CD14-positive monocyte (primary cell): ENCODE measurements at regions not wholly inside any gene's neighbourhood (a gene's known extent, or its start where the extent isn't known, plus 50 kb on each side); places are given as distances from the start of the nearest gene placed in this dataset.

Source experiments
- DNase-seq, 3 donors: peaks; one replicate each; pipeline ENCODE4 v3.0.0-alpha.2; 2011 to 2022
- H2AFZ ChIP-seq: 2 replicates; pipeline ENCODE4 v1.6.0; 2012; ENCODE audit warnings: mild to moderate bottlenecking, low read depth, low read length, inconsistent platforms; ENCODE audit not compliant: insufficient read depth, poor library complexity, severe bottlenecking
- H3K27ac ChIP-seq, 2 donors: 1 replicate in 1 of 2; 2 replicates in 1 of 2; pipeline ENCODE4 v1.5.1; 2012 to 2013; ENCODE audit warnings: low read length in 2 of 2, control low read depth in 1 of 2, inconsistent platforms in 1 of 2, low read depth in 1 of 2, mild to moderate bottlenecking in 1 of 2
- H3K27me3 ChIP-seq, 2 donors: one replicate each; pipeline versions ENCODE4 v1.6.0 to v1.6.1; 2011 to 2013; ENCODE audit warnings: low read length in 2 of 2; ENCODE audit not compliant: control insufficient read depth in 2 of 2, insufficient read depth in 2 of 2
- H3K36me3 ChIP-seq, 2 donors: replicated peaks in 1 of 2; 1 replicate in 1 of 2; 2 replicates in 1 of 2; pipeline versions ENCODE4 v1.5.1 to v1.6.1; 2012 to 2013; ENCODE audit warnings: low read length in 2 of 2, control low read depth in 1 of 2, inconsistent platforms in 1 of 2, mild to moderate bottlenecking in 1 of 2; ENCODE audit not compliant: insufficient read depth in 2 of 2, control insufficient read depth in 1 of 2
- H3K4me1 ChIP-seq, 2 donors: 1 replicate in 1 of 2; 2 replicates in 1 of 2; pipeline versions ENCODE4 v1.5.1 to v1.6.1; 2012 to 2013; ENCODE audit warnings: low read length in 2 of 2, control low read depth in 1 of 2, inconsistent platforms in 1 of 2, mild to moderate bottlenecking in 1 of 2, moderate library complexity in 1 of 2; ENCODE audit not compliant: insufficient read depth in 2 of 2, control insufficient read depth in 1 of 2
- H3K4me2 ChIP-seq: replicated peaks from 2 replicates; pipeline ENCODE3; 2012; ENCODE audit warnings: low read length, moderate library complexity, mild to moderate bottlenecking; ENCODE audit not compliant: poor library complexity, severe bottlenecking; ENCODE audit errors: extremely low read depth
- H3K4me3 ChIP-seq, 3 experiments: fragments of 200-600 bp in 1 of 3; sonication (generic) in 1 of 3; replicated peaks in 1 of 3; 1 replicate in 2 of 3; 2 replicates in 1 of 3; pipeline ENCODE4 v1.5.1; 2011 to 2013; ENCODE audit warnings: low read length in 3 of 3, mild to moderate bottlenecking in 3 of 3, control low read depth in 2 of 3, low read depth in 2 of 3, inconsistent platforms in 1 of 3, moderate library complexity in 1 of 3
- H3K79me2 ChIP-seq: 2 replicates; pipeline ENCODE4 v1.6.0; 2012; ENCODE audit warnings: mild to moderate bottlenecking, control low read depth, inconsistent platforms, low read length, moderate library complexity; ENCODE audit not compliant: insufficient read depth
- H3K9ac ChIP-seq: 2 replicates; pipeline ENCODE4 v1.6.0; 2017; ENCODE audit warnings: low read length, mild to moderate bottlenecking; ENCODE audit not compliant: insufficient read depth, poor library complexity, severe bottlenecking
- H3K9me3 ChIP-seq, 2 donors: replicated peaks in 1 of 2; 1 replicate in 1 of 2; 2 replicates in 1 of 2; pipeline versions ENCODE4 v1.5.1 to v1.6.1; 2012 to 2013; ENCODE audit warnings: low read length in 2 of 2, control low read depth in 1 of 2; ENCODE audit not compliant: control insufficient read depth in 1 of 2, insufficient read depth in 1 of 2
- H4K20me1 ChIP-seq: 2 replicates; pipeline ENCODE4 v1.6.0; 2012; ENCODE audit warnings: mild to moderate bottlenecking, low read length, control low read depth, moderate library complexity; ENCODE audit not compliant: insufficient read depth
- H3K27ac Mint-ChIP-seq, 7 donors: one replicate each; pipeline ENCODE4 v1.8.0; 2020; ENCODE audit warnings: mild to moderate bottlenecking in 7 of 7, mixed read lengths in 7 of 7, moderate library complexity in 6 of 7, inconsistent platforms in 2 of 7
- H3K27me3 Mint-ChIP-seq, 3 donors: one replicate each; pipeline ENCODE4 v1.8.0; 2021 to 2022; ENCODE audit warnings: low read depth in 3 of 3, mild to moderate bottlenecking in 3 of 3, mixed read lengths in 3 of 3, moderate library complexity in 3 of 3, inconsistent platforms in 1 of 3
- H3K36me3 Mint-ChIP-seq, 2 donors: one replicate each; pipeline ENCODE4 v1.8.0; 2020; ENCODE audit warnings: mixed read lengths in 2 of 2, inconsistent platforms in 1 of 2, mild to moderate bottlenecking in 1 of 2
- H3K4me1 Mint-ChIP-seq: one replicate; pipeline ENCODE4 v1.8.0; 2020; ENCODE audit warnings: mild to moderate bottlenecking, mixed read lengths
- H3K4me3 Mint-ChIP-seq, 2 donors: one replicate each; pipeline ENCODE4 v1.8.0; 2020; ENCODE audit warnings: mild to moderate bottlenecking in 2 of 2, mixed read lengths in 2 of 2, moderate library complexity in 1 of 2
- H3K9me3 Mint-ChIP-seq, 7 donors: one replicate each; pipeline ENCODE4 v1.8.0; 2020 to 2022; ENCODE audit warnings: mixed read lengths in 7 of 7, mild to moderate bottlenecking in 6 of 7, moderate library complexity in 6 of 7, inconsistent platforms in 2 of 7
- CTCF ChIP-seq: fragments of 200-600 bp; IDR thresholded peaks from one replicate; pipeline ENCODE4 v1.8.0; 2022; ENCODE audit warnings: antibody characterized with exemption, mild to moderate bottlenecking
- WGBS: methylation state at CpG from one replicate; pipeline ENCODE4 v1.1.5; 2013; ENCODE audit warnings: missing lambda C conversion rate; ENCODE audit not compliant: insufficient coverage; 5-methylcytosine and 5-hydroxymethylcytosine counted together
- intact Hi-C, 2 donors: fragments of 100-400 bp; cut with micrococcal nuclease; formaldehyde crosslinking; loops; one replicate each; pipeline versions ENCODE4 v1.15.0 to v1.15.1; 2023

- no peak overlapping the region for H3K4me3 ChIP-seq
- no CpG with 5 or more reads among the region's 3 CpGs for WGBS
- H3K4me2 ChIP-seq: no peak overlapping the region
- no peak overlapping the region for H3K9ac ChIP-seq
- Mint-ChIP-seq H3K27ac (no peak overlapping the region), H3K4me3 (no peak overlapping the region), H3K9me3 (peaks cover 0 to 7% (median 0%) of the 10 kb centered on the region in 7 donors), H3K27me3 (peaks cover 0 to 2% (median 2%) of the 10 kb centered on the region in 3 donors), H3K36me3 (no peaks in the 10 kb centered on the region), H3K4me1 (no peaks in the 10 kb centered on the region)
- no peaks in the 10 kb centered on the region for H3K27me3 ChIP-seq
- no peak for TF ChIP-seq CTCF
- H3K36me3 ChIP-seq: no peaks in the 10 kb centered on the region
- no peaks in the 10 kb centered on the region for H3K9me3 ChIP-seq
- H3K27ac ChIP-seq: no peak overlapping the region
- intact Hi-C loops: no loop called here
- H3K4me1 ChIP-seq: no peaks in the 10 kb centered on the region
- no peak for DNase-seq
- no peaks in the 10 kb centered on the region for H3K79me2 ChIP-seq
- no peak overlapping the region for H2AFZ ChIP-seq
- no peaks in the 10 kb centered on the region for H4K20me1 ChIP-seq
Measured at GRCh38 chrX:129249563-129249962, 273.7 kb downstream of the SMARCA1 start.

- no peaks in the 10 kb centered on the region for H4K20me1 ChIP-seq
- peaks cover 0 to 2% (median 2%) of the 10 kb centered on the region in 3 donors for H3K27me3 Mint-ChIP-seq
- no peaks in the 10 kb centered on the region for H3K4me1 ChIP-seq
- no peaks in the 10 kb centered on the region for H3K36me3 Mint-ChIP-seq
- intact Hi-C loops: no loop called here
- no peaks in the 10 kb centered on the region for H3K9me3 ChIP-seq
- no peak overlapping the region for H3K27ac Mint-ChIP-seq
- H3K4me3 Mint-ChIP-seq: no peak overlapping the region
- H3K36me3 ChIP-seq: no peaks in the 10 kb centered on the region
- H3K79me2 ChIP-seq: no peaks in the 10 kb centered on the region
- H2AFZ ChIP-seq: no peak overlapping the region
- H3K27ac ChIP-seq: no peak overlapping the region
- no CpG with 5 or more reads among the region's 3 CpGs for WGBS
- H3K9ac ChIP-seq: no peak overlapping the region
- no peak for DNase-seq
- H3K27me3 ChIP-seq: no peaks in the 10 kb centered on the region
- no peak for TF ChIP-seq CTCF
- peaks cover 0 to 8% (median 0%) of the 10 kb centered on the region in 7 donors for H3K9me3 Mint-ChIP-seq
- H3K4me3 ChIP-seq: no peak overlapping the region
- no peaks in the 10 kb centered on the region for H3K4me1 Mint-ChIP-seq
- H3K4me2 ChIP-seq: no peak overlapping the region
Measured at GRCh38 chrX:129247642-129248041, 275.6 kb downstream of the SMARCA1 start.
